DMS 273 (cell line): ENCODE measurements at regions not wholly inside any gene's neighbourhood (a gene's known extent, or its start where the extent isn't known, plus 50 kb on each side); places are given as distances from the start of the nearest gene placed in this dataset.
A peak's percentile ranks its signal among the peaks of the same experiment; 100 is the strongest.

Experiments used
- DNase-seq: peaks from one replicate; lab custom pipeline; 2025; ENCODE audit not compliant: unreplicated experiment; lab: John Stamatoyannopoulos, UW

DNA sequence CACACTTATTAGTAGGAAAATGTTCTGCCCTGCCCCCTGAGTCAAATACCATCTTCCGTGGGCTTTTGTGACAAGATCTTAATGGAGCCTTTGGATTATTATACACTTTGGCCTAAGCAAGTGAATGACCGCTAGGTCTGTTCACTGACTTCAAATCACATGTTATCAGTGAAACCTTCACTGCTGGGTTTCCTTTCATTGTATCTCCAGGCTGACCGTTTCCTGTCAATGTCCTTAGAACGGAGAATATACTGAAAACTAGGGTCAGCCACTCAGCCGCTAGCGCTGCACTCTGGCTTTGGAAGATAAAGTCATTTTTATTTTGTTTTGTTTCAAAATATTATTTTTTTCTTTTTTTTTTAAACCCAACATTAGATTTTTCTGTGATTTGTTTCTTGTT lies 107.0 kb upstream of the TLL1 start:
- DNase-seq, result no peak

GRCh38 chr4:165766976-165767375 lies 106.1 kb upstream of the TLL1 start:
- DNase-seq, result no peak

DNA sequence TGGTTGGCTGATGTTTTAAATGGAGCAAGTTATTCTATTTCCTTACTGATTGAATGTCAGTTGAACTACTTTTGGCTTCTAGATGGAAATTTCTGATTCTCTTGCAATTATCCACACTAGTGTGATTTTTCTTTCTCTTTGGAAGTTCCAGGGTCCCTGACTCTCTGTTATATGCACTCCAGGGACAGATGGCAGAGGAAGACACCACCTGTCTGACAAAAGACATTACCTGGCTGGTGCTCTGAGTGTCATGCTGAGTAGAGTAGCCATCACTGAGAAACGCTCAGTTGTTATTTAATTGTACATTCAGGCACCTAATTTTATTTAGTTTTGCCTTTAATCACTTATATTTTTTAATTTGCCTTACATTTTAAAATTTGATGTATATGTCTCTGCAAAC lies 105.4 kb upstream of the TLL1 start:
- no peak for DNase-seq

DNA sequence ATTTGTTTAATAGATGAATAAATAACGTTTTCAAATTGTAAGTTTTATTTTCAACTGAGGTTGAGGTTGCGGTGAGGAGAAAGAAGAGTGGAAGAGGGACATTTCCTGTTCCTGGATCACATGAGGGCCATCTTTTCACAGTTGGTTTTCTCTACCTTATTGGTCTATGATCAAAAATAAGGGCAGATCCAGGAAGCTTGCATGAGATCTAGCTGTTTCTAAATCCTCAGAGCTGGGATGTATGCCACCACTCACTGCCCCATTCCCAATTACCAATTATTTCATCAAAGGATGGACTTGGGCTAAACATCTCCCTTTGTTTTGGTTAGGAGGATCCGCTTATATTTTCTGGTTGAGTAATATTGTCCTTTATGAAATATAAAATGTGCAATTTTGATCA lies 104.8 kb upstream of the TLL1 start:
- DNase-seq, result no peak

DNA sequence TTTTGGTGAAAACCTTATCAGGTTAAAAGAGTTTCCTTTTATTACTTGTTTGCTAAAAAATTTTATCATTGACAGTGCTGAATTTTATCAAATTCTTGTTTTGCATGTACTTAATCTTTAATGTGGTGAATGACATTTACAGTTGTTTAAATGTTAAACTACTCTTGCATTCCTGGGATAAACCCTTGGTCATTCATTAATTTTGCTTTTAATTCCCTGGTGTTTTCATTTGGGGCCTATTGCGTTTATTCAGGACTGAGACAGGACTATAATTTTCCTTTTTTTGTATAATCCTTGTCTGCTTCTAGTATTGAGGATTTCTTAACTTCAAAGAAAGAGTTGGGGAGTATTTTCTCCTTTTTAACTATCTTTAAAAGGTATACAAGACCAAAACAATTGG lies 98.7 kb upstream of the TLL1 start:
- no peak for DNase-seq

DNA sequence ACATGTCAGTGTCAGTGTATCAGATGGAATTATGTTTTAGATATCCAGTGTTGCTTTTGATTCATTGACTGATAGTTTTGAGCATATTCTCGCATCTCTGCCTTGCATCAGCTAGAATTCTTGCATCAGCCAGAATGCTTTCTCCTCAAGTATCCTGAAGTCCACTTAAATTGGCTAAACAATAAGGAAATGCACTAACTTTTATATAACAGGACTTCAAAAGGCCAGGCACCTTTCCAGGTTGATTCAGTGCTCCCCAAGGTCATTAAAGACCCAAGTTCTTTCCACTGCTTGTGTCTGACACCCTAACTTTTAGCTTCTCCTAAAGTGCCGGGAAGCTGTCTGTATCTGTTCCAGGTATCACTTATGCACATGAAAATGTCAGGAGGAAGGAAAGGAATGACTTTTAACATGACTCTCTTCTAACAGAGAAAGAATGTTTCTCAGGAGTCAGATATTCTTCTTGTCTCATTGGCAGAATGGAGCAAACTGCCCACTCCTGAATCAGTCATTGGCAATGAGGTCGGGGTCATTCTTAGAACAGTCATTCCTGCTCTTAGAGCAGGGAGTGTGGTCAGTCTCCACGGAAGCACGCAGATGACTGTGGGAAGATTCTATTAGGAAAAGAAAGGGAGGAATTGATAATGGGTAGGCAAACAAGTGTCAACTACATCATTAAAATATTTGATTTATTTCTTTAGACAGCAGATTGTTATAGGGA lies 92.9 kb upstream of the TLL1 start:
- DNase-seq, result no peak

DNA sequence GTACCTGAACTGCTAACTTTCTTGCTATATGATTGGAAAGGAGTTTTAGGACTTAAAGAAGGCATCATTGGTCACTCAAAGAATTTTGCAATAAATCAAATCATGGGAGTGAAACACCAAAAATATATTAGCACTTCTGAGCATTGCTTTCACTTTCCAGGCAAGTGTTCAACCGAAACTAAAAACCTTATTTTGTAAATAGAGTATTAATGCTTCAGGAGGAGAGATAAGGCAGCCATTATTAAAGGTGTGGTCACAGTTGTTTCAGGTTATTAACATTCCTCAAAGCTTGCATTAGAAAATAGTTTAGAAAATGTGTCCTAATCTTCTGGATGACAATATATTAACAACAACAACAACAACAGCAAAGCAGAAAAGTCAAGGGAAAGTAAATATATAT lies 92.3 kb upstream of the TLL1 start:
- DNase-seq, result no peak

- DNase-seq, result no peak
These were observed 90.4 kb upstream of the TLL1 start for GRCh38 chr4:165782623-165783022.

DNA sequence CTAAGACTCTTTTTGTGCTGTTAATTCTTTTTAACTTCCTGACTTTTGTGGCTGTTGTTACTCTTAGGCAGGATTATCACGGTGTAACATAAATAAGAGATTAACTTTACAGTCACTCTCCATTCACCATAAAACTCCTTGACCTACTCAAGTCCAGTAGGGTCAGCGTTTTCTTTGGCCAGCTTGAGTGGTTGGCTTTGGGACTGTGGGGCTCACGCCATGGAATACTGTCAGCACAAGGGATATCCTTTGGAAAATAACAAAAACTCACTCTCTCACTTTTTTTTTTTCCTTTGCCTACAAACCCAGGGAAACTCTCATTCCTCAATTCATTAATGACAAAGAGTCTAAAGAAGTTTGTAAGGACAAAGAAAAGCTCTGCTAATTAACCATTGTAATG lies 89.4 kb upstream of the TLL1 start:
- no peak for DNase-seq

- DNase-seq, result peak; percentile 57
These were observed 88.4 kb upstream of the TLL1 start for GRCh38 chr4:165784672-165785071.

DNA sequence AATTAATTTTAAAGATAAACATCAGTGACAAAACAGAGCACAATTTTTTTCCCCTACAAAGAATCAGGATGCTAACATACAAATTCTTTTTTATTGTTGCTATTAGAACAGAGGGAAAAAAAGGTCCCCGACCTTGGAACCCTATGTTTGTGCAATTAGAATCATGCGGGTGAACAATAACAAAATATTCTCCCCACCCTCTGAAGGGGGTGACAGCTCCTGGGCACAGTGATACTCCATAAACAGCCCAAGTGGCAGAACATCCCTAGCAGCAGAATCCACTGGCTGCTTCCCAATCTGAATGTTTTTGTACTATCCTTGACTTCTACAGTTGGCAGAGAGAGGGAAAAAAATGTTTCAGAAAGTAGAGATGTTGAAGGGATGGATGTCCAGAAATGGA lies 87.7 kb upstream of the TLL1 start:
- DNase-seq, result no peak

DNA sequence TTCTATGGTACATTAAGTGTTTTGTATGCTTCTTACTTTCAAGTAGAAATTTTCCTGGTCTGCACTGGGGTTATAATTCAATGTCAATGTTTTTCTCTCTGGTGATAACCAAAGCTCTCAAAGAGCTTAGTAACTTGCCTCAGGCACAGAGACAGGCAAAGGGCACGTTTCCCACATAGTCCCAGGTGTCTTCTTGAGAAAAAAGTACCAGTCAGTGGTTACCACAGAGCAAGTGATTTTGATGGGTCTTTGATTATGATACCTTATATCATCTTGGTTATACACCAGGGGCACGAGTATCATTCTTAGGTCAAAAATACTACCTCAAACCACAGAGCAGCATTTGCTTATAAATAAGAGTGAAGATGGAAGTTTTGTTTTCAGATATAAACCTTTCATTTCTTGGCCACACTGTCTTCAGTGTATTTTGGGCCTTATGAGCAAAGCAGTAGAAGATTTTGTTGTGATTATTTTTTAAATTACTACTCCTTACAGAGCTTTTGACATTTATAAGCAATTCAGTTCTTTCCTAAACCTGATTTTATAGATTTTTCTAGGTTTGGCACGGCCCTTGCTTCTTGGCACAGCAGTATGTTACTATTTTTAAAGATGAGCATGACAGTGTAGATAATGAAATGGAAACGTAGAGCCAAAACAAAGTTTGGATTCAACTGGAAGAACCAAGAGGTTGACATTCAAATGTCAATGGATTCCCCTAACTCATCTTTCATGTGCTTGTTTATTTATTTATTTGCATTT lies 85.3 kb upstream of the TLL1 start:
- no peak for DNase-seq

DNA sequence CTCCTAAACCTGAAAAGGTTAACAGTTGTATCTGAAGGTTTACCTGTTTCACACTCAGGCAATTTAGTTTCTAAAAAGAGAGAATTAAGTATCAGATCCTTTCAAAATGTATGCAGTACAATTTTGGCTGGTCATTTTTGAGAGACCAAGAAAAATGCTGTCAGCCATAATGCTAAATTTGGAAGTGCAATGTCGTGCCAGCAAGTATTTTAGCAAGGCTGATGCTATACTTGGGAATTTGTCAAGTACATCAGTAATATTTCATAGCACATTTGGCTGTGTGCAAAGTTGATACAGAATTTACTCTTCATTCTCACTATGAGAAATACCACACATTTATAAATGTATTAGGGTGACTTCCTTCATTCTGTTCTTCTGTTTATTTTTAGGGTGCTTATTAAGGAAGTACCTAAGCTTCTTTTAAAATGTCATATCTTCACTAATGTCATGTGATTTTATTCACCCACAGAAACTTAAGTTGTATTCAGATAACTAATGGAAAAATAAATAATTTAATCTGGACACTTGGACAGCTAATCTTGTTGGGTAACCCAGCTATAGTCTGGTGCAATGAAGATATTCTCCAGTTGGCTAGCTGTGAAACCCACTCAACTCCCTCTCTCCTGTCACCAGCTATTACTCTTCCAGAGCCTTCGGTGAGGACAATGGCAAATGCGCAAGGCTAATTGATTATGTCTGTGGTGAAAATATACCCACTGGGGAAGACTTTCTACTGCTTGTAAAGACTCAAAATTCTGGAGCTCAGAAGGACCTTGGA lies 84.2 kb upstream of the TLL1 start:
- no peak for DNase-seq

GRCh38 chr4:165793236-165793635 lies 79.8 kb upstream of the TLL1 start:
- no peak for DNase-seq

DNA sequence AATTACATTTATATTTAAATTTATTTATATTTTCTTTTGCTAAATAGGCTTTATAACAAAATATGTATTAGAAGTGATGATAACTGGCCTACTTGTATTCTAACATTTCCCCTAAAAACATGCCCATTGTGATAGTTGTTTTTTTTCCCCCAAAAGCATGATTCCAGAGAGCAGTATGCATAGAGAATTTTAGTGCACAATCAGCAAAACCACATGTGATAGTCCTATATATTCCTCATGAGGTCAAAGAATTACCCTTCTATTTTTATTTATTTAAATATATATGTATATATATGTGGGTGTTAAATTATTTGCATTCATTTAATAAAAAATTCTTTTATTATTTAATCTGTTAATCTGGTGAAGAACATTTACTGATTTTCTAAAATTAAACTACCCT lies 78.2 kb upstream of the TLL1 start:
- DNase-seq, result no peak

DNA sequence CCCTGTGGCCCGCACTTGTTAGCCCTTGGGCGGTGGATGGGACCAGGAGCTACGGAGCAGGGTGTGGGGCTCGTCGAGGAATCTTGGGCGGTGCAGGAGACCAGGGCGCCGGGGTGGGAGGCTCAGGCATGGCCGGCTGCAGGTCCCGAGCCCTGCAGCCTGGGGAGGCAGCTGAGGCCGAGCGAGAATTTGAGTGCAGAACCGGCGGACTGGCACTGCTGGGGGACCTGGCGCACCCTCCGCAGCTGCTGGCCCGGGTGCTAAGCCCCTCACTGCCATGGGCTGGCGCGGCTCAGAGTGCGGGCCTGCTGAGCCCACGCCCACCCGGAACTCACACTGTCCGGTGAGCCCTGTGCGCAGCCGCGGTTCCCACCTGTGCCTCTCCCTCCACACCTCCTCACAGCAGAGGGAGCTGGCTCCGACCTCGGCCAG lies 73.6 kb upstream of the TLL1 start:
- DNase-seq, result no peak

GRCh38 chr4:165802452-165802851 lies 70.6 kb upstream of the TLL1 start:
- no peak for DNase-seq

DNA sequence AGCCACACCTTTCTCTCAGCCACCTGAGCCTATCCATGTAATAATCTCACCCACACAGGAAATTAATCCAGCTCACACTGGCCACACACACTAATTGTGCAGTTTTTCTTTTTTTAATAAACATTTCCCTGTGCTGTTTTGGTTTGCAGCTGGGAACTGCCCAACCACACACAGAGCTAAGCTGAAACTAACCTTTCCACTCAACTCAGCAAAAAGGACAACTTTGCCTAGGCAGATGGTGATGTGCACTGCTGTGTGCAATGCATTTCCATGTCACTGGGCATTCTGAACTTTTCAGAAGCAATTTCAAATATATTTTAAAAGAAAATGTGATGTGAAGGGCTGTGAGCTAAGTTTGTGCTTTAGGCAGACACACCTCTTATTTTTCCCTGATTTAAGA lies 70.0 kb upstream of the TLL1 start:
- no peak for DNase-seq

DNA sequence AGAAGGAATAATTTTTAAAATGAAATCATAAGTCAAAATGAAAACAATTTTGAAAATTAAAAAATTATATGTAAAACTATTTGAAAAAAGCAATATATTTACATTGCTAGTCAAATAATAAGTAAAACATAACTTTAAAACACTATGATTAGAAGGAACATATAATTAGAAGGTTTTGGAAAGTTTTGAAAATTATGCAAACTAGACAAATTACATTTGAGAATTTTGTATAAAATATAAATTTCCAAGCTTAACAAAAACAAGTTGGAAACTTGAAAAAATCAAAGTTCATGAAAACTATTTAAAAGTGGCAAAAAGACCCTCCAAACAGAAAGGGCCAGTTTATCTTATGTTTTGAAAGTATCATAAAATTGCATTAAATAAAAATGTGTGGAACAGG lies 67.6 kb upstream of the TLL1 start:
- DNase-seq, result no peak

- DNase-seq, result no peak
These were observed 66.4 kb upstream of the TLL1 start for GRCh38 chr4:165806613-165807012.

GRCh38 chr4:165810726-165811125 lies 62.3 kb upstream of the TLL1 start:
- DNase-seq, result no peak

DNA sequence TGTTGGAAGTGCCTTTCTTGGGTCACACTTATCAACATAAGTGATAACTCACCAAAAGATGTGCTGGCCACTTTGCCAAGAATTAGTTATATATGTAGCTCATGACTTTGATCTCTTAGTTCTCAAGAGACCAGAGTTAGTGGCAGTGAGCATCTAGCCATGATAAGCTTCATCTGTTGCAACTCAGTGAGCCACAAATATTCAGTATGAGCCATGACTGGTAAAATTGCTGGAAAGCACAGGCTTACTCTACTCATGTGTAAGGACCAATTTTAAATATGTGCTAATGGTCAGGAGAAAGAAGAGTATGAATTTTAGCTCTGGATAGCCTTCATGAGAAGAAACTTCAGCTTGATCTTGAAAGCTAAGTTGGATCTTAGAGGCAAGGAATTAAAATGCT lies 59.4 kb upstream of the TLL1 start:
- DNase-seq, result no peak
